COLO829 (cell line): ENCODE measurements at regions not wholly inside any gene's neighbourhood (a gene's known extent, or its start where the extent isn't known, plus 50 kb on each side); places are given as distances from the start of the nearest gene placed in this dataset.
"Not testable (repeated sequence)": the region's sequence is repeated elsewhere in the genome, so short reads cannot be mapped to it uniquely, and the experiment has no call there.

ENCODE experiments used
- DNase-seq: peaks from one replicate; pipeline ENCODE4 v3.0.0; 2012; ENCODE audit warnings: low spot score

GRCh38 chr17:6257336-6257735, 177.6 kb downstream of the AIPL1 start:
- no peak for DNase-seq

DNA sequence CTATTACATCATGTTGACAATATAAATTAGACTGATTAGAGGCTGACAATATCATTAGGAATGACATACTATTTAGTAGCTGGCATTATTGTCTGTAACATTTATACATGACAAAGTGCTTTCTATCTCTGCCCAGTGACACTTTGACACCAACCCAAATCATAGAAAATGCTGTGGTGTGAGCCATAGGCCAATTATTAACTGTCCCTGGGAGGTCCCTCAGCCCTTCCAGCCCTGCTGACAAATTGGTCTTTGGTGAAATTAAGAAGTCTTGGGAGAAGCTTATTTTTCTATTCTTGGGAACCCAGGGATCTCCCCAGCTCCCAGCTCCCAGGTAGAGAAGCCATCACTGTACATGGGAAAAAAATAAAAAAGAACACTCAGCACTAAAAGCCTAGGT, 179.6 kb downstream of the AIPL1 start:
- no peak for DNase-seq

GRCh38 chr17:6254036-6254435, 180.9 kb downstream of the AIPL1 start:
- no peak for DNase-seq

DNA sequence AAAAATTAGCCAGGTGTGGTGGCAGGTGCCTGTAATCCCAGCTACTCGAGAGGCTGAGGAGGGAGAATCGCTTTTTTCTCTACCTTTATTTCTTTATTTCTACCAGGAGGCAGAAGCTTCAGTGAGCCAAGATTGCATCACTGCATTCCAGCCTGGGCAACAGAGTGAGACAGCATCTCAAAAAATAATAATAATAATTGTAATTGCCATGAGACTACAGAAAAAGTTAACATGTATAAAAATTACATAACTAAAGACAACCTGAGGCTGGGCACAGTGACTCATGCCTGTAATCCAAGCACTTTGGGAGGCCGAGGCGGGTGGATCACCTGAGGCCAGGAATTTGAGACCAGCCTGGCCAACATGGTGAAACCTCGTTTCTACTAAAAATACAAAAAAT, 181.5 kb downstream of the WSCD1 start:
- not testable (repeated sequence) for DNase-seq

GRCh38 chr17:6249732-6250131, 179.6 kb downstream of the WSCD1 start:
- DNase-seq = no peak

DNA sequence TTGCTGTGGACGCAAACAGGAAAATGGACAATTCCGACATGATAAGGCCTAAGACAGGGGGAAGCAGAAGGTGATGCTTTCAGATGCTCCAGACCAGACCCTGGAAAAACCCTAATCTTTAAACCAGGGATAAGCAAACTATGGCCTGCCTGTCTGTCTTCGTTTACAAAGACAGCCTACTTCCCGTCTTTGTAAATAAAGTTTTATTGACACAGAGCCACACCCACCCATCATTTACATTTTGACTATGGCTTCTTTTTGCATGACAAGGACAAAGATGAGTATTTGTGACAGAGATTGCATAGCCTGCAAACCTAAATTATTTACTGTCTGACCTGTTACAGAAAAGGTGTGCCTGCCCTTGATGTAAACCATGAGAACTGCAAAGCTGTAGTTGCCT, 177.9 kb downstream of the WSCD1 start:
- DNase-seq = no peak

GRCh38 chr17:6245301-6246177, 175.4 kb downstream of the WSCD1 start:
- DNase-seq = no peak

- no peak for DNase-seq
These were observed 174.6 kb downstream of the WSCD1 start for GRCh38 chr17:6244796-6245195.

- no peak for DNase-seq
These were observed 174.1 kb downstream of the WSCD1 start for GRCh38 chr17:6244253-6244652.

DNA sequence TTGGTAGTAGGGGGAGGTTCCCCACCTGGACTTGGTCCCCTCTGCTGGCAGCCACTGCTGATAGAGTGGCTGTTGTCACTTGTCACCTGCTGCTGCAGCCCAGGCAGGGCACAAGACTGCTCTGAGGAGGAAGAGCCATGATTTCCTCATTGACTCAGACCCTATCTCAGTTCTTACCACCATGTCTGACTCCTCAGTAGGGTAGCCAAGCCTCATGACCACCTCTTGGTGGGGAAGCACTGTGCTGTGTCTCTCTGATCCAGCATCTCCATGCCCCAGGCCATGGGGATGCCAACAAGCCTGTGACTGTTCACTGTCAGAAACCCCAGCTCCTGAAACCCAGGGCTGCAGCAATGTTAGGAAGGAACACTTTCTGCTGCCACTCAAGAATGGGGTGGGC, 173.0 kb downstream of the WSCD1 start:
- DNase-seq = no peak

DNA sequence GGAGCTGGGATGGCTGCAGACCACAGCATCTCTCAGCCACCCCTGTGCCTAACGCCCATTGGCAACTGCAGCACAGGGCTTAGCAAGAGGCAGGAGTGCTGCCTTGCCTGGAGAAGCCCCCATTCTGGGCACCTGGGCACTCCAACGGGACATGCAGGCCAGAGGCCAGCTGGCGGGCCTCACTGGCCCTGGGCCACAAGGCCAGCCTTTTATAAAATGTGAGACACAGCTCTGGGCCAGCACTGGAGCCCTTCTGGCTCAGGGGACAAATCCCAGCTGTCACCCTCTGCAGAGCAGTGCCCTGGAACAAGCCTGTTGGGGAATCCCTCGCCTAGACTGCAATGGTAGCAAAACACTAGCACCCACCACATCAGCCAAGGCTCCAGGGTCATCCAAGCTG, 171.8 kb downstream of the WSCD1 start:
- no peak for DNase-seq

- no peak for DNase-seq
These were observed 171.2 kb downstream of the WSCD1 start for GRCh38 chr17:6241381-6241780.

- DNase-seq = no peak
These were observed 170.4 kb downstream of the WSCD1 start for GRCh38 chr17:6240601-6241000.

DNA sequence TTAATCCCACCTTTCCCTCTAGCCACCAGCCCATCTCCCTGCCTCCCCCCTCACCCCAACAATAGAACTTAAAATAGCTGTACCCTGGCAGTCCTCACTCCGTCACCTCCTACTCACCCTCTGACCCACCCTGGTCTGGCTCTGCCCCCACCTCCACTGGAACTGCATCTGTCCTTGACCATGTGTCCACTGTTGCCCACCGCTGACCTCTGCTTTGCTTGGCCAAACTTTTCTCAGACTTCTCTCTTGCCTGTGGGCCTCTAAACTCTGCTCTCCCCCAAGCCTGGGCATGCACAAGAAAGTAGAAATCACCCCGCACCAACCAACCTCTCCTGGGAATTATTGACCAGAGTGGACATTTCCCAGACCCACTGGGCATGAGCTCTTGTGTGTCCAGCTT, 169.8 kb downstream of the WSCD1 start:
- DNase-seq = no peak

DNA sequence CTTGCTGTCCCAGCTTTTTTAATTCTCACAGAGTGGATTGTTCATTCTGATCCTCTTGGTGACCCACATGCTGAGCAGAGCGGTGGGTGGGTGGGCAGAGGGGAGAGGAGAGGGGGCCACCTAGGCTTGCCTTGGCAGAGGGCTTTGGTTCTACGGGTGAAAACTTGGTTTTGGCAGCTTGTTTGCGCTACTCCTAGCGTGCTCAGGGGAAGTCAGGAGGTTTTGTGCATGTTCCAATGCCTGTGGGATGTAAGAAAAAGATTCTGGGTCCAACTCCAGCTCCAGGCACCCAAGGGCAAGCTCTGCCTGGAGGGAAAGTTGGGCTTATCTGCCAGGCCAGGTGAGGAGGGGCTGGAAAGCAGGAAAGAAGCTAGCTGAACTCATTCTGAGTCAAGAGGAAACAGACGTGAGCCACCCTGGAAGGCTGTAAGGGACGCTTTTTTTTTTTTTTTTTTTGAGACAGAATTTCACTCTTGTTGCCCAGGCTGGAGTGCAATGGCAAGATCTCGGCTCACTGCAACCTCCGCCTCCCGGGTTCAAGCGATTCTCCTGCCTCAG, 169.1 kb downstream of the WSCD1 start:
- DNase-seq = no peak

- no peak for DNase-seq
These were observed 163.7 kb downstream of the WSCD1 start for GRCh38 chr17:6233856-6234255.

DNA sequence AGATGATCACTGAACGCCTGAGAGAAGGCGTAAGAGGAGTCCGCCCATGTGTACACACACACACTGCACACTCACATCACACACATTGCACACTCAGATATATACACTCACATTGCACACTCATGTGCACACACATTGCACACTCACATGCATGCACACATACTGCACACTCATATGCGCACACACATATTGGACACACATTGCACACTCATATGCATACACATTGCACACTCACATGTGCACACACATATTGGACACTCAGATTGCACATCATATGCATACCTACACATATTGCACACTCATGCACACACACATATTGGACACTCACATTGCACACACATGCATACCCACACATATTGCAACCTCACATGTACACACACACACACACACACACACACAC, 163.2 kb downstream of the WSCD1 start:
- DNase-seq = no peak

- DNase-seq = no peak
These were observed 162.5 kb downstream of the WSCD1 start for GRCh38 chr17:6232732-6233101.

DNA sequence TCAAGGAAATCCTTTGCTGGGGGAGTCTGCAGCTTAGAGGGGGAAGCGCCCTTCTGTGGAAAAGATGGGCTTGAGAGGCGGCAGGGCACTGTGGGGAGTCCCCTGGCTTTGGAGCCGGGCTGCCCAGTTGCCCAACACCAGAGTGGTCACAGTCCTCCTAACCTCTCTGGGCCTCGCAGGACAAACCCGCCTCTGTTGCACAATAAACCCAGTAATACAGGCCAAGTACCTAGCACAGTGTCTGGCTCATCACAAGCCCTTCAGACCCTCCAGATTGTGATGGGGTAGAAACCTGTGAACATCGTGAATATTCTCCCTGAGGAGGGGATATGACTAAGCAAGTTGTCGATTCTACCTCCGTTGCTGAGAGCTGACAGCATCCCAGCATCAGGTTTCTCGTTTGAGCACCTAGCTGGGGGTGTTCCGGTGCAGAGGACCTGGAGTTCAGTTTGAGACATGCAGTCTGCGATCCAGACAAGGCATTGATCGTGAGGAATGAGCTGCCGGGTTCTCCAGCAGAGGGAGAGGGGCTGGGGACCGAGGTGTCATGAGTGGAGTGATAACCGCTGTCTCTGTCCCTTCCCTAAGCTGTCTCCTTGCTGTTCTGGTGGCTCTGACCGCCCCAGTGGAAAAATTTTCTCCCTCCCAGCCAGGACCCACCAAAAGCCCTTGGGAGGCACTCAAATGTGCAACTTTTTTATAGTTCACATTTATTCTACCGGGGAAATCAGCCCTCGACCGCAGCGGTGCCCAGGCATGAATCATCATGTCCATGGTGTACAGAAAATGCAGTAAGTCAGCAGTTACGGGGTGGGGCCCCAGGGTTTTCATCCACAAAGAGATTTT, 161.9 kb downstream of the WSCD1 start:
- no peak for DNase-seq

DNA sequence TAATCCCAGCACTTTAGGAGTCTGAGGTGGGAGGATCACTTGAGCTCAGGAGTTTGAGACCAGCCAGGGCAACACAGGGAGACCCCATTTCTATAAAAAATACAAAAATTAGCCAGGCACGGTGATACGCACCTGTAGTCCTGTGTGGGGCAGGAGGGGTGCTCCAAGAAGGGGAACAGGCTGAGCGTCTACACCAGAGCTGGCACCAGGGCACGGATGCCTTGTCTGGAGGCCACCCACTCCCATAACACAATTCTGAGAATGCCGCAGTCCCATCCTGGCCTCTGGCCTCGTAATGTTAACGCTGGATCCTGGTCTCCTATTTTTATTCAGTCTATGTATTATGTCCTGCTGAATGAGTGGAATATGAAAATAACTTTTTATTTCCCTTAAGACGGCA, 161.3 kb downstream of the WSCD1 start:
- DNase-seq = no peak

DNA sequence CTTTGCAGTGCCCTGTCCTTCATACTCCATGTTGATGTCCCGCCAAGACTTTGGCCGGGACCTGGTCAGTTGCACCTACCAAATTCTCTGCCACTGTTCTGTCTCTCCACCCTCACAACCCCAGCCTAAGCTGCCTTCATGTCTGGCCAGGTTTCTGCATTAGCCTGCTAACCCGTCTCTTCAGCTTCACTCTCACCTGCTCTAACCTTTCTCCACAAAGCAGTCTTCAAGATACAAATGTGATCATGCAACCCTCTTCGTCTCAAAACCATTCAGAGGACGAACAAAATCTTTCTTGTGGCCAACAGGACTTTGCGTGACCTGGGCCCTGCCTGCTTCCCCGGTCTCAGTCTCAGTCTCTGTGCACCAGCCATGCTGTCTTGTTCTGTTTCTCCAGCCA, 148.2 kb downstream of the WSCD1 start:
- DNase-seq = no peak

GRCh38 chr17:6215071-6216035, 145.2 kb downstream of the WSCD1 start:
- no peak for DNase-seq
